Hippocampal formation (tissue), 2 donors: ENCODE measurements at regions not wholly inside any gene's neighbourhood (a gene's known extent, or its start where the extent isn't known, plus 50 kb on each side); places are given as distances from the start of the nearest gene placed in this dataset.

Experiments used
- DNase-seq, 2 donors: peaks; one replicate each; lab custom pipeline; 2025; lab: John Stamatoyannopoulos, UW

DNA sequence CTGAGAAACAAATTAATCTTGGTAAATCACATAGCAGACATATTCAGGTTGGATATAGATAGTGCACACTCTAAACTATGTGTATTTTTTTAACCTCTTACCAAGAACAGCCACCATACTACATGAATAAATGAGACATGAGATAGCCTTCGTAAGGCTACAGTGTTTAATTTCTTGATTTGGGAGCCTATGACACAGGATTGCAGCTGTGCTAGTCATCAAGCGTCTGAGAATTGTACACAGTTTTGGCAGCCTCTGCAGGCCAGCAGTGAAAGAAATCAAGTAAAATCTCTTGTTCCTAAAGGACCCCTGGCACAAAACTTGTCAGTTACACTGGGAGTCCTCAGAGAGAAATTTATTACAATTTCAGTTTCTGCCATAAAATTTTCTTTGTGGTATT, 236.1 kb downstream of the C12orf50 start:
- no peak for DNase-seq

DNA sequence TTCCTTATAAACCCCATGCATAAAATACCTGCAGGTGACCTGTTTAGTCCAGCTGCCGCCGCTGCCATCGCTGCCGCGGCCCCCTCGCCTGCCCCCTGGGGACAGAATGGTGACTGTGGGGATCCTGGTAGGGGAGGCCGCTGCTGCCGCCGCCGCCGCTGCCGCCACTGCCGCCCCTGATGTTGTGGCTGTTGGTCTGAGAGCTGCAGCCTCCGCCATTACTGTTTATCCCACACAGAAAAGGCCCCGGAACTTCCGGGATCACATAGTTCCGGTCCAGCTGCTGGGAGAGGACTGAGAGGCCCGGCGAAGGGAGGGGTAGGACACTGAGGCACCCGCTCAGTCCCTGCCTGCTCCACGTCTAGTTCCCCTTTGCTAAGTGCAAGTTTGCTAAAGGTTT, 244.9 kb downstream of the C12orf50 start:
- DNase-seq, result no peak

DNA sequence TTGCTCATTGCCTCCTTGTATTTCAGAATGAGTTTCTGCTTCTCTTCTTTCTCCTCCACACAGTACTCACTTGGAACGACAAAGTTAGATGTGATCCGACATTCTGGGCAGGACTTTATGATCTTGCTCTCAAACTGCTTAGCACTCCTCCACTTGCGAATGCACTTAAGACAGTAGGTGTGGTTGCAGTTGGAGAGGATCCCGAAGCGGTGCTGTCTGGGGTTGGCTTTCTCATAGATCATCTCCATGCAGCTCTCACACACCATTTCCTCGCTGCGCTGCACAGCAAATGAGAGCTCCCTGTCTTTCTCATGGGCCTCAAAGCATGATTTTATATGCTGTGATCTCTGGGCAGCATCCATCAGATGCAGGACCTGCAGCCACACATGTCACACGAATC, 245.7 kb downstream of the C12orf50 start:
- no peak for DNase-seq

DNA sequence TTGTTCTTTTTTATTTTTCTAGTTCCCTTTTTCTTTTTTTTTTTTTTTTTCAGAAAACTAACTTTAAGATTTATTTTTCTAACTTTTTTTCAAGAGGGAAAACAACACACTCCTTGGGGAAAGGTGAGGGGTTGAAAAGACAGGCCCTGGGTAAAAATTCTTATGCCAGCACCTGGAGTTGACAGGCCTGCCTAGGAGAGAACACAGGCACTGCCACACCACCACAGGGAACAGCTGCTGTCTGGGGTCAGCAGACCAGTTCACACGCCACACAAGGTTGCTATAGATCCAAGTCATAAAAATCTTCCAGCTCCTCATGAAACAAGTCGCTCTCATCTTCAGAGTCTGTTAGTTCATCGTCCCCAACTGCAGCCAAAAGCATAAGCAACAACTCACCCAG, 246.4 kb downstream of the C12orf50 start:
- no peak for DNase-seq

DNA sequence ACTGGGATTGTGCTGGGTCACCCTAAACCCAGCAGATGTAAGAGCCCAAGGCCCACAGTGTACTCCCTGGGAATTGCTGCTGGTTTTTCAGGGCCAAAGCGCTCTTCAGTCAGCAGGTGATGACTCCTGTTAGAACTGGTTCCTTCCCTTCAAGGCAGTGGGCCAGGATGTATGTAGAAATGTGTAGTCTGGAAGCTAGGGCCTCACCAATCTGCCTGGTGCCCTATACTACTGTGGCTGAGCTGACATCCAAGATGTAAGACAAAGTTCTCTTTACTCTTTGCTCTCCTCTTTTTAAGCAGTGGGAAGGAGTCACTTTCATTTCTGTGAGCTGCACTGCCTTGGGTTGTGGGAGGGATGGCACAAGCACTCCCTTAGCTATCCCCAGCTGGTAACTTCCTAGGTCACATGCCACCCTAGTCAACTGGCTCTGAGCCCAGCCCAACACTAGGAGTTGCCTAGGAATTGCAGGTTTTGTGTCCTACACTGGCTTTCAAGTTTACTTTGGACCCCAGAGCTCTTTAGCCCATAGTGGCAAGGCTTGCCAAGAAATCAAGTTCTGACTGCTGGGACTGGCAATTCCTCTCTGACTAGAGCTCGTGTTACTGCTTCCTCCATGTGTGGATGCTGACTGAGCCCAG, 249.2 kb downstream of the C12orf50 start:
- DNase-seq, result no peak

DNA sequence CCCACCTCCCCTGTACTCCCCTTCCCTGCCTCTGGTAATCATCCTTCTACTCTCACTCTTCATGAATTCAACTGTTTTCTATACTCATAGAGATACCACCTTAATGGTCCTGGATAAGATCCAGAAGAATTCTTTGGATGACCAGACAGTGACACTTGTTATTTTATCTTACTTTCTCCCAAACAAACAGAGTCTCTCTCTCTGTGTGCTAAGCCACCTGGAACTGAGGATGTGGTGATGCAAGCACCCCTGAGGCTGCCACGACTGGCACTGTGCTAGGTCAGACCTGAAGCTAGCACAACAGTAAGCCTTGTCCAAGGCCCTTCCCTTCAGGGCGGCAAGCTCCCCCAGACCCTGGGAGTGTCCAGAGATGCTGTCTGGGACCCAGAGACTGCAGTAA, 250.2 kb downstream of the C12orf50 start:
- no peak for DNase-seq

DNA sequence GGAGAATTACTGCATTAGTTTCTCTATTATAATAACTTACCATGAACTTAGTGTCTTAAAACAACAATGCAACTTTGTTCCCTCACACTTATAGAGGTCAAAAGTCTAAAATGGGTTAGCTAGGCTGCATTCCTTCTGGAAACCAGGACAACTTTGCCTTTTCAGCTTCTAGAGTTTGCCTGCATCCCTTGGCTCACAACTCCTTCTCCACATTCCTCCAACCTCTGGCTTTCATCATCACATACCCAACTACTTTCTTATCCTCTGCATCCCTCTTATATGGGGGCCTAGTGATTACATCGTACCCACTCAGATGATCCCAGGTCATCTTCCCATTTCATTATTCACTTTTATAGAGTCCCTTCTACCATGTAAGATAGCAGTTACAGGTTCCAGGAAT, 251.1 kb downstream of the C12orf50 start:
- no peak for DNase-seq

DNA sequence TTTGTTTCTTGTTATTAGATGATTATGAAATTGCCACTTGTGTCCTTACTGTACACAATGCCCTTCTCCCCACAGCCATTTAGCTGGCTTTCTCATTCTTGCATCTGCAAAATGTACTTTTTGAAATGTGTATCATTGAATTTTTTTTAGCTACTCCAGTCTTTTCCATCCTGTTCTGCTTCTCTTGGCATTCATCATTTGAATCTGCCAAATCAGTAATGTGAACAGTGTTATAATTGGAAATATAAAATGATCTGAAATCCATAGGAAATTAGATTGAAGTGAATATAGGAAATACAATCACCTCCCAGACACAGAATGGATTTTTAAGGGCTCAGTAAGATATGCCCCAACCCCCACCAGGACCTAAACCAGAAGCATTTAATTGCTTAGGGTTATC, 253.4 kb downstream of the C12orf50 start:
- no peak for DNase-seq

DNA sequence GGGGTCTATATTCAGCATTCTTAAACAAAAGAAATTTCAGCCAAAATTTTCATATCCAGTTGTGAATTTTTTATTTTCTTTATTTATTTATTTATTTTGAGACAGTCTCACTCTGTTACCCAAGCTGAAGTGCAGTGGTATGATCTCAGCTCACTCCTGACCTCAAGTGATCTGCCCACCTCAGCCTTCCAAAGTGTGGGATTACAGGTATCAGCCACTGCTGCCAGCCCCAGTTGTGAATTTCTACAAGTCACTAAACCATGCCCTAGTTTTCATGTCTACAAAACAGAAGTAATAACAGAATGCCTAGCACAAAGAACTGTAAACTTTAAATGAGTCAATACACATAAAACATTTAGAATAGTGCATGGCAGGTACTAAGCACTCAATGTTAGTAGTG, 254.2 kb downstream of the C12orf50 start:
- no peak for DNase-seq

DNA sequence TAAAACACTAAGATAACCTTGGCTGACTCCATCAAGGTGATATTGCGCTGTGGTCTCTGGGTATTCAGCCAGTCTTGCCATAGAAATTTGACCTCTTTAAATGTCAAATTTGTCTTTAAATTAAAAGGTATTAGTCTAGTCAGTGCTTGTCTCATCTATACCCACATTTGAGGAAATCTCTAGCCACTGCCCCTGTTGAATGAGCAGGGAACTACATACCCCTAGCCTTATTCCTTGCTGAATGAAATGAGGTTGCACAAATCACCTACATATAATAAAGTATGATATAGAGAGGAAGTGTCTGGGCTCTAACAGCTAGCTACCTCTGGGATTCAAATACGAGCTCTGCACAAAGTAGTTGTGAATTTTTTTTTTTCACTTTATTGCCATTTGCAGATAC, 256.8 kb downstream of the C12orf50 start:
- DNase-seq, result no peak

DNA sequence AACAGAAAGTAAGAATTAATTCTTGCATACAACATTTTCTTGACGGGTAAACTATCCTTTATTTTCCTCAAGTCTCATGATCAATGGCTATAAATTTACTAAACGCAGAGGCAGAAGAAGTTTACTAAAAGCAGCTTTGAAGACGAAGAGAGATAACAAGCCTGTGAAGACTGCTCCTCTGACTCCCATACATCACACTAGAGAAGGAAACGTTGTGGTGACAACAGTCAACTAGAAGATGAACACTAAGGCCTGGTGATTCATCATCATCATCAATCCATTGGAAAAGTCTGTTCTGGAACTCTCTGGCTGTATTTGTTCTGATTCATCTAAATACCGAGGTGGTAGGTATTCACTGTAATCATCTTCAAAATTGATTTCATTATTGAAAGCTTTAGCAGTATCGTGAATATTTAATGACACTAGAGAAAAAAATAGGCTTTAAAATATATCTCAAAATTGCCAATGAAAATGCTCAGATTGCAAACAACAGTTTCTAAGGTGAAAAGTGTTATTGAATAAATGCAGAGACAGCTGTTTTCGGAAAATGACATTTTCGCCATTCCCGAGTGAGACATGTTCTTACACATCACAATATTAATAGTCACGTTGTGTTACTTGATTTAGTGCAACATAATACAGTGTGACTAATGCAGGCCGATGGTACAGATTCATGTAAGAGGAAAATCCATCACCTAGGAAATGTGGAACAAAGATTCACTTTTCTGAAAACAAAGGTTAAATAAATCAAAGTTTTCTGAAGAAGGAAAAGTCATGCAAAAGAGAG, 260.5 kb downstream of the C12orf50 start:
- DNase-seq, result no peak

DNA sequence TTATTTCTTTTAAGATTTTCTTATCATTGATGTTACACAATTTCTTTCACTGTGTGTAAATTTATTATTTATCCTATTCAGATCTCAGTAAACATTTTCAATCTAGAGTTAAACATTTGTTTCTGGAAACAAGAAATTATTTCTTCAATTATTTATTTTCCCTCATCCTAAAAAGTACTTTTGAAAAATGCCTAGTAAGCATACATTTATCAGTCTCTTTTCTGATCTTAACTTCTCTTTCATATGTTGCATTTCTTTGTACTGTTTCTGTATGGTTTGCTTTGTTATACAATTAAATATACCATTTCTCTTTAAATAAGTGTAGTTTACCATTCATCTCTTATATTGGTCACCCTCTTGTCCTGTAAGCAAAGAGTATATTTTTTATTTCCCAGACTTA, 263.2 kb downstream of the C12orf50 start:
- no peak for DNase-seq

DNA sequence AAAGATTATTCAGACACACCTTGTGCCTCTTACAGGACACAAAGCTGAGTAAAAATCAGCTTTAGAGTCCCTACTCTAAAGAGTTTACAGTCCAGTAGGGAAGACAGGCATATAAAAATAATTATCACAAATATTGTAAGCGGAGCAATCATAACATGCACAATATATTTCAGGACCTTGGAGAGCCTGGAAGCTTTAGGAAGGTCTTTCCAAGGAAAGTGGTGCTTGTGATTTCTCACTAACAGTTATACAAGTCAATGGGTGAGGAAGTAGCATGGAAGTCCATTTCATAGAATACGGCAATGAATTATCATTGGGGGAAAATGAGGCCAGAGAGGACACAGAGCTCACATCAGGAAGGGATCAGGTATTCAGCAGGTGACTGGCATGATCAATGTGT, 268.3 kb downstream of the C12orf50 start:
- no peak for DNase-seq

DNA sequence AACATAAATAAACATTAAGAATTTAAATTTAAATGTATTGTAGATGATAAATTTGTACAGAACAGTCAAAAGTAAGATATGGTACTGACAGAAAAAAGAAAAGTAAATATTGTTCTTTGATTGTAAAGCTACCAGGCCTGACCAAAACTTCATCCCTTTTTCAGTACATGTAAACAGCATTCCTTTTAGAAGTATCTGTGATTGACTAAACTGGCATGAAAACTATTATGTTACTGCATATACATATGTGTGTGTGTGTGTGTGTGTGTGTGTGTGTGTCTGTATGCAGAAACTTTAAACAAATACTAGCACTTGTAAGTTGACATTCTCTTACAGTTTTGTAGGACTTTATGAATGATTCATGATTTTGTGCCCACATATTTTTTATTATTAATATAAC, 270.9 kb downstream of the C12orf50 start:
- DNase-seq, result no peak

DNA sequence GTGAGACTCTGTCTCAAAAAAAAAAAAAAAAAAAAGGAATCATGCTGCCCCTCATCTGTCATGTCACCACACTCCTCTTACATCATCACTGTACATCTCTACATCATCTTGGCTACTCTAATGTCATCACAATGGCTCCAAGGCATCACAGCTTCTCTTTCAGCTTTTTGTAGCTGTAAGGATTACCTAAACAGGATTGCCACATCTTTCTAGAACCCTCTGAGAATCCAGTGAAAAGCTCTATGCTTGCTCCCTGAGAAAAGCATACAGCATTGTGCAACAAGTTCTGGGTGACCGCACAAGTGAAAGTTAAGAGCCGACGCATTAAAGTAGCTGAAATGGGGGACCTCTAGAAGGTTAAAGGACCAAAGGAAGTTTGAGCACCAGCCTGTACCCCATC, 272.5 kb downstream of the C12orf50 start:
- DNase-seq, result no peak

DNA sequence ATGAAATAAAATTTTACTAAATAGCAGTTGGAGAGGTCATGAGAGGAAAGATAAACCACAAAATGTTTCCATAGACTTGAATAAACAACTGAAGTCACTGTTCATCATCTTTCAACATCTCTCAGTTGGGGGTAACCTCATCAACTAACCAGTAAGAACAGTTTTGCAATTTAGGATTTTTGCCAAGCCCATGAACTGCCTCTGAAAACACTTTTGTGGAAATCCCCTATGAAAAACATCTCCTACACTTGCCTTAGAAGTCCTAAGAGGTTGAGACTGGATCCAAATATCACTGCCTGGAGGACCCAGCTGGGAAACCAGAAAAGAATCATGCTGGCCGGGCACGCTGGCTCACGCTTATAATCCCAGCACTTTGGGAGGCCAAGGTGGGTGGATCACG, 273.1 kb downstream of the C12orf50 start:
- no peak for DNase-seq

DNA sequence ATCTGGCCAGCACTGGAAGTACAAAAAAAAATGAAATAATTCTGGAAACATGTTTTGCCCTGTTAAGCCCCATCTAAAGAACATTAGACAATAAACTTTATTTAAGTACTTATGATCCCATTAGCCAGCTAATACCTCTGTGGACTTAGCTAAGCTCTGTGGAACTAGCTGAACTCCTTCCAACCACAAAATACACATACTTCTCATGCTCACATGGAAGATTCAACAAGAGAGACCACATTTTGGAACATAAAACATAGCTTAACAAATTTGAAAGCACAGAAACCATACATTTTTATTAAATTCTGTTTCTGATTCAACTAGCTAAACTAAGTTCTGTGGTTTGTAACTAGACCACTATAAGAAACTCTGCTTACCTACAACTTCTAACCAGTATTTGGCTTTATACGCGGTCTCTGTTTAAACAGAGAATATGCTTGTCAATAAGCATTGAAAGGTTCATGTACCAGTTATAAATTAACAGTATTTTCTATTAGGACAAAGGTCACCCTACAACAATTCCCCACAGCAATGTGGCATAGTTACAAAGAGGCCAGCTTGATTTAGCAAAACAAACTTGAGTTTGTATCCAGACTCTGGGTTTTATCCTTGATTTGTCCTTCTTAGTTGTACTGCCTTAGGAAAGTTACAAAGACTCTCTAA, 300.1 kb downstream of the C12orf50 start:
- DNase-seq, result no peak

DNA sequence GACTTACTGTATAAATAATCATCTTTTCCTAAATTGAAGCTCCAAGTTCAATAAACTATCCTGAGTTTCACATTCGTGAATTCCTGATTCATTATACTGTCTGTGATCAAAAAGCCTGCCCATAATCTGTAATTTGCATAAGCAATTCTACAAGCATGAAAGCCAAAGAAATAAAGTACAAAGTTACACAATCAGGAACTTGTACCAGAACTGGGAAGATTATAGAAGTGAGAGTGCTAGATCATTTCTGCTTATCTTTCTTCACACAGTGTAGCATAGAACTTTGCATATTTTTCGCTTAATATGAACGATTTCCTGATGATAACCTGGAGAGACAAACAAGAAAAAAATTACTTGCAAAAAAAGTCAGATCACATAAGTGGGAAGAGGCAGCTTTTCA, 308.2 kb downstream of the C12orf50 start:
- no peak for DNase-seq

DNA sequence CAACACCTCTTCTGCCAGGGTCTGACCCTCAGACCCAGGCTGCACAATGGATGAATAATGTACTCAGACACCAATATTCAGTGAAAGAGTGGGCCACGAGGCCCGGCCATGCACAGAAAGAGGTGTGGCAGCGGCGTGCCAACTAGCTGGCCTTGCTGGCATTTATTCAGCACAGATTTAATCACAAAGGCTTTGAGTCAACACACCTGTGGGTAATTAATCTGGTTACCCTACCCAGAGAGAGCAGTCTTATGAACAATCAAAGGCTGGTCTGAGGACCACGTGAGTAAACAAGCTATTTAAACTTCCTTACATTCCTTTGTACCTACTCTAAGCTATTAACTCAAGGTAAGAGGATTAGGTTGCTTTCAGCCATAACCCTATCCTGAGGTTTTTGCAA, 324.8 kb downstream of the C12orf50 start:
- no peak for DNase-seq

DNA sequence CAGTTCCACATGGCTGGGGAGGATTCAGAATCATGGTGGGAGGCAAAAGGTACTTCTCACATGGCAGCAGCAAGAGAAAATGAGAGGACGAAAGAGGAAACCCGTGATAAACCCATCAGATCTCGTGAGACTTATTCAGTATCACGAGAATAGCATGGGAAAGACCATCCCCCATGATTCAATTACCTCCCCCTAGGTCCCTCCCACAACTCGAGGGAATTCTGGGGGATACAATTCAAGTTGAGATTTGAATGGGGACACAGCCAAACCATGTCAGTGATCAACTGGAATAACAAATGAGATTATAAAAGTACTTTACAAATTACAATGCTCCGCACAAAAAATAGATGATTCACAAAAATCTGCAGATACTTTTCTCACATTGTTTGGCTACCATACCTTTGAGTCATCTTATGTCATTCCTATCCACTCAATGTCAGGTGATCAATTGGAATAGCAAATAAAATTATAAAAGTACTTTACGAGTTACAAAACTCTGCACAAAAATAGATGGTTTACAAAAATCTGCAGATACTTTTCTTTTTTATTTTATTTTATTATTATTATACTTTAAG, 338.9 kb downstream of the C12orf50 start:
- DNase-seq, result no peak

DNA sequence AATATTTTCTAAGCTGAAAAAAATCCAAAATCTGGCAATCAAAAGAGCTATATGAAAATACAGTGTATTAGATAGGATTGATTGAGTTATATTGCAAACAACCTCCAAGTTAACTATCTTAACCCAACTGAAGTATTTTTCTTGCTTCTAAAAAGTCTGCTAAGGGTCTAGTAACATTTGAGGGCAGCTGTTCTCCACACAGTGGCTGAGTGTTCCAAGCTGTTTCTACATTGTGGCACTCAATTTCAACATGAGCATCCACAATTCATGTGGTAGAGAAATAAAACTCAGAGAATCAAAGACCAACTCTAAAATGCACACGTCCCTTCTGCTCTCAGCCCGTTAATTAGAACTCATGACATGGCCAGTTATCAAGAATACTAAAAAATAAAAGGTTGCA, 340.0 kb downstream of the C12orf50 start:
- DNase-seq, result no peak

DNA sequence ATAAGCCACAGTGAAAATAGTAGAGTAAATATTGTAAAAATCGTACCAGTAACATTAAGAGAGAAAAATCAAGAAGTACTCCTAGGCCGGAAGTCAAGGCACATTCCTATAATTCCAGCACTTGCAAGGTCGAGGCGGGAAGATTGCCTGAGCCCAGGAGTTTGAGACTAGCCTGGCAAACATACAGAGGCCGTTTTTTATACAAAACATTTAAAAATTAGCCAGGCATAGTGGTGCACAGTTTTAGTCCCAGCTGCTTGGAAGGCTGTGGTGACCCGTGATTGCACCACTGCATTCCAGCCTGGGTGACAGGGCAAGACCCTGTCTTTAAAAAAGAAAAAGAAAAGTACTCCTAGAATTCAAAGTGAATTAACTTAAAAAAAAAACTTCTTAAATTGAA, 341.8 kb downstream of the C12orf50 start:
- DNase-seq, result no peak

DNA sequence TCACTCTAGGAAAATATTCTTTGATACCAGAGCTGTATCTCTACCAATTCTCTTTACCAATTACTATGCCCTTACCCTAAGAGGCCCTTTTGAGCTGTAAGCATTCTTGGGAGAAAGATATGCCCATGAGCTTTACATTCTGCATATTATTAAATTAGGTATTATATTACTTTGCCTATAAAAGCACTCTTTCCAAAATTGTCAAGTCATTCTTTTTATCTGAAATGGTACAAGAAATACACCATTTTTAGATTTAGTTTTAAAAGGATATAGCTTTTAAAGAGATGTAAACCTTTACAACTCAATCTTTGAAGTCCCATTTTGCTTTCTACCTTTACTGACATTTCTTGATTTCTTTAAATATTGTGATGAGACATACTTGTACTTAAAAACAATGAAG, 343.5 kb downstream of the C12orf50 start:
- DNase-seq, result no peak
